ENCODE measurements at regions not wholly inside any gene's neighbourhood (a gene's known extent, or its start where the extent isn't known, plus 50 kb on each side); places are given as distances from the start of the nearest gene placed in this dataset.

GRCh38 chr6:106872049-106872448, 102.5 kb downstream of the CD24 start:
- no peak overlapping the region for H3K4me3 Mint-ChIP-seq (ENCODE audit: unreplicated experiment)
- CTCF ChIA-PET, result interaction anchor here (0.6 to 1.2 kb wide), 2 partner anchors 15 to 107 kb away, joined by 4 read pairs; no protein-coding TSS in a partner anchor
- H3K4me1 Mint-ChIP-seq (ENCODE audit: insufficient read depth, unreplicated experiment), result peaks cover 37% of the 10 kb centered on the region
- peak overlapping the region; percentile 87 for H3K27ac Mint-ChIP-seq (ENCODE audit: low read depth, unreplicated experiment)
- no peaks in the 10 kb centered on the region for H3K27me3 Mint-ChIP-seq (ENCODE audit: insufficient read depth, unreplicated experiment)
- intact Hi-C loops (cut with micrococcal nuclease), result no loop called here
- H3K9me3 Mint-ChIP-seq (ENCODE audit: unreplicated experiment), result peaks cover 3% of the 10 kb centered on the region
- peak; percentile 52 for DNase-seq (ENCODE audit: unreplicated experiment)
- no TSS peak for BruUV-seq (replicated peaks)
- TF ChIP-seq, protein P1, sequence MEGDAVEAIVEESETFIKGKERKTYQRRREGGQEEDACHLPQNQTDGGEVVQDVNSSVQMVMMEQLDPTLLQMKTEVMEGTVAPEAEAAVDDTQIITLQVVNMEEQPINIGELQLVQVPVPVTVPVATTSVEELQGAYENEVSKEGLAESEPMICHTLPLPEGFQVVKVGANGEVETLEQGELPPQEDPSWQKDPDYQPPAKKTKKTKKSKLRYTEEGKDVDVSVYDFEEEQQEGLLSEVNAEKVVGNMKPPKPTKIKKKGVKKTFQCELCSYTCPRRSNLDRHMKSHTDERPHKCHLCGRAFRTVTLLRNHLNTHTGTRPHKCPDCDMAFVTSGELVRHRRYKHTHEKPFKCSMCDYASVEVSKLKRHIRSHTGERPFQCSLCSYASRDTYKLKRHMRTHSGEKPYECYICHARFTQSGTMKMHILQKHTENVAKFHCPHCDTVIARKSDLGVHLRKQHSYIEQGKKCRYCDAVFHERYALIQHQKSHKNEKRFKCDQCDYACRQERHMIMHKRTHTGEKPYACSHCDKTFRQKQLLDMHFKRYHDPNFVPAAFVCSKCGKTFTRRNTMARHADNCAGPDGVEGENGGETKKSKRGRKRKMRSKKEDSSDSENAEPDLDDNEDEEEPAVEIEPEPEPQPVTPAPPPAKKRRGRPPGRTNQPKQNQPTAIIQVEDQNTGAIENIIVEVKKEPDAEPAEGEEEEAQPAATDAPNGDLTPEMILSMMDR (IDR thresholded peaks at IDR 0.05; ENCODE audit: unreplicated experiment), result no peak
- POLR2A ChIA-PET, result interaction anchor here (0.6 kb wide), 1 partner anchor 30 kb away, joined by 3 read pairs; no protein-coding TSS in a partner anchor
- peaks cover 12% of the 10 kb centered on the region for H3K36me3 Mint-ChIP-seq (ENCODE audit: insufficient read depth, unreplicated experiment)

DNA sequence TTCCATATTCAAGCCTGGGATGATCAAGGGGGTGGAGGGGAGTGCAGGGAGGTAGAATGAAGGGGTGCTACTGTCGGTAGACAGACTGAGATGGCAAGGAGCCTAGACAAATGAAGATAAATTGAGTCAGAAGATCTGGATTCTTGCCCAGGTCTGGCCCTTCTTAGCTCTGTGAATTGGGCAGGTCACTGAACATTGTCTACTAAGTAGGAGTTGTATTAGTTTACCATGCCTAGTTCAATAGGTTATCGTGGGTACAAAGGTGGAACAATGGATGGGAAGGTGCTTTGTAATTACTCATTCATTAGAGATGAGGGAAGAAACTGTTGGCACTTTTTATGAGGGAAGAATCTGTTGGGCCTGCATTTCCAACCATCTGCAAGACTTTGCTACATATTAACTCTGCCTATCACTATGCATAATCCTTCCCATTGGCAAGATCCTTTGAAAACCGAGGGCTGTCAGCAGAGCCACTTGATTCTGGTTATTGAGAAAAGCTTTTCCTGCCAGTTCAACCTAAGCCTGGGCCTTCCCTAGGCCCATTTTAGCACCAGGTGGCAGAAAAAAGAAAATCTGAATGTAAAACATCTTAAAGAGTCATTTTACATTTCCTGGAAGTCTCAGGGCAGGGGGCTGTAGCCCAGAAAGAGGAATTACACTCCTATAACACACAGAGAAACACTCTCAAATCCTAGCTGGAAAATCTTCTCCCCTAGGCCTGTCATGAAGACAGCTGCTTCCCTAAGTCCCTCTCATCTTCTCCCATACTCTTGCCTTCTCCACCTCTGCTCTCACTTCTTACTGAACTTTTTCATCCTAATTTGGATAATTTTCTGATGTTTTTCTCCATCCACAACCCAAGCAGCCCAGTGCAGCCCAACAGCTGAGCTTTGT, 103.5 kb downstream of the CD24 start:
- TF ChIP-seq, protein P1 (IDR thresholded peaks at IDR 0.05; ENCODE audit: unreplicated experiment), result no peak
- ChIA-PET POLR2A (interaction anchor here (0.6 to 2.2 kb wide), 3 partner anchors 15 to 1730 kb away, joined by 3 to 8 read pairs (median 4); no protein-coding TSS in a partner anchor), CTCF (interaction anchor here (0.5 to 1.2 kb wide), 6 partner anchors 14 to 169 kb away, joined by 3 to 4 read pairs (median 4); no protein-coding TSS in a partner anchor)
- no TSS peak for BruUV-seq (replicated peaks)
- Mint-ChIP-seq H3K9me3 (ENCODE audit: unreplicated experiment) (no peaks in the 10 kb centered on the region), H3K36me3 (ENCODE audit: insufficient read depth, unreplicated experiment) (peaks cover 12% of the 10 kb centered on the region), H3K27me3 (ENCODE audit: insufficient read depth, unreplicated experiment) (no peaks in the 10 kb centered on the region), H3K4me1 (ENCODE audit: insufficient read depth, unreplicated experiment) (peaks cover 37% of the 10 kb centered on the region), H3K27ac (ENCODE audit: low read depth, unreplicated experiment) (peak overlapping the region; percentile 87), H3K4me3 (ENCODE audit: unreplicated experiment) (no peak overlapping the region)
- intact Hi-C loops (cut with micrococcal nuclease), result no loop called here
- peak; percentile 59 for DNase-seq (ENCODE audit: unreplicated experiment)

DNA sequence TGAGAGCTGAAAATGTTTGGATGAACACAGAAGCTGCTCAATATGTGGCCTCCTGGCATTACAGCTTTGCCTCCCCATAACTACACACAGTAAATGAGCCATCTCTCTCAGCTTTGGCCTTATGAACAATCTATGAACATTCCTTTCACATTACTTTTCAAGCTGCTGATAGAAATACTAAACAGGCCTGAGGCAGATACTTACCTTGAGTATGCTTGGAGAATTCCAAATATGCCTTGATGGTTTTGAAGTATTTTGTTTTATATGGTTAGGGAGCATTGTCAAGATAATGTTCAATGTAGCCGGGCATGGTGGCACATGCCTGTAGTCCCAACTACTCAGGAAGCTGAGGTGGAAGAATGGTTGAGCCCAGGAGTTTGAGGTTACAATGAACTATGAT, 104.5 kb downstream of the CD24 start:
- no TSS peak for BruUV-seq (replicated peaks)
- intact Hi-C loops (cut with micrococcal nuclease), result no loop called here
- H3K4me1 Mint-ChIP-seq (ENCODE audit: insufficient read depth, unreplicated experiment), result peaks cover 37% of the 10 kb centered on the region
- TF ChIP-seq, protein P1 (IDR thresholded peaks at IDR 0.05; ENCODE audit: unreplicated experiment), result no peak
- peak overlapping the region; percentile 87 for H3K27ac Mint-ChIP-seq (ENCODE audit: low read depth, unreplicated experiment)
- ChIA-PET CTCF (interaction anchor here (0.6 to 1.2 kb wide), 3 partner anchors 50 to 157 kb away, joined by 3 to 4 read pairs (median 3); no protein-coding TSS in a partner anchor), POLR2A (interaction anchor here (0.6 to 2.2 kb wide), 7 partner anchors 10 to 1729 kb away, joined by 3 to 8 read pairs (median 4); no protein-coding TSS in a partner anchor)
- H3K4me3 Mint-ChIP-seq (ENCODE audit: unreplicated experiment), result no peak overlapping the region
- H3K9me3 Mint-ChIP-seq (ENCODE audit: unreplicated experiment), result no peaks in the 10 kb centered on the region
- no peaks in the 10 kb centered on the region for H3K27me3 Mint-ChIP-seq (ENCODE audit: insufficient read depth, unreplicated experiment)
- H3K36me3 Mint-ChIP-seq (ENCODE audit: insufficient read depth, unreplicated experiment), result peaks cover 12% of the 10 kb centered on the region
- DNase-seq (ENCODE audit: unreplicated experiment), result peak; percentile 39

- no peak overlapping the region for H3K4me3 Mint-ChIP-seq (ENCODE audit: unreplicated experiment)
- H3K27ac Mint-ChIP-seq (ENCODE audit: low read depth, unreplicated experiment), result peak overlapping the region; percentile 87
- no peaks in the 10 kb centered on the region for H3K9me3 Mint-ChIP-seq (ENCODE audit: unreplicated experiment)
- no TSS peak for BruUV-seq (replicated peaks)
- DNase-seq (ENCODE audit: unreplicated experiment), result no peak
- TF ChIP-seq, protein P1 (IDR thresholded peaks at IDR 0.05; ENCODE audit: unreplicated experiment), result no peak
- ChIA-PET CTCF (interaction anchor here (0.6 to 1.2 kb wide), 2 partner anchors 129 to 158 kb away, joined by 3 to 4 read pairs; no protein-coding TSS in a partner anchor), POLR2A (interaction anchor here (0.6 to 2.2 kb wide), 6 partner anchors 11 to 239 kb away, joined by 3 to 8 read pairs (median 4); no protein-coding TSS in a partner anchor)
- intact Hi-C loops (cut with micrococcal nuclease), result no loop called here
- H3K27me3 Mint-ChIP-seq (ENCODE audit: insufficient read depth, unreplicated experiment), result no peaks in the 10 kb centered on the region
- H3K4me1 Mint-ChIP-seq (ENCODE audit: insufficient read depth, unreplicated experiment), result peaks cover 37% of the 10 kb centered on the region
- peaks cover 12% of the 10 kb centered on the region for H3K36me3 Mint-ChIP-seq (ENCODE audit: insufficient read depth, unreplicated experiment)
These were observed 105.3 kb downstream of the CD24 start for GRCh38 chr6:106869203-106869602.

Data from MCF 10A (cell line).